HG03575 (cell line): ENCODE measurements at regions not wholly inside any gene's neighbourhood (a gene's known extent, or its start where the extent isn't known, plus 50 kb on each side); places are given as distances from the start of the nearest gene placed in this dataset.
"Not testable (repeated sequence)": the region's sequence is repeated elsewhere in the genome, so short reads cannot be mapped to it uniquely, and the experiment has no call there.

ENCODE experiments used
- ATAC-seq: cut with Tn5 transposase; IDR thresholded peaks from one replicate; pipeline ENCODE4 v1.9.1; 2021; ENCODE audit not compliant: unreplicated experiment, insufficient number of reproducible peaks, low FRiP score; ENCODE audit errors: extremely low read depth

DNA sequence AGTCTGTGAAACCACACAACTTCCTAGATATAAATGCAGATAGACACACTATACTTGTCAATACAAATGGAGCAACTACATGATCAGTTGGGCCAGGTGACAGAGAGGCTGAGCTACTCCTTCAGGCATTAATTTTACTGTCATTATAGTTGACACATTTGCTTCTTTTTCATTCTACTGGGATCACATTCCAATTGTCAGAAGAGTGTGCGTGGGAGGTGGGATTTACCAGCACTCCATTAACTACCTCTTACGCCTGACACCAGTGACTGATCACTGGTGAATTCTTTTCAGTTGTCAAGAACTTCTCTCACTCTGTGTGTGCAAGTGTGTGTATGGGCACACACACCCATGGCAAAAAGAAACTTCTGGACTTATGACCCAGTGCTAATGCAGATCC, 94.2 kb upstream of the DIAPH2 start:
- ATAC-seq, result no peak

DNA sequence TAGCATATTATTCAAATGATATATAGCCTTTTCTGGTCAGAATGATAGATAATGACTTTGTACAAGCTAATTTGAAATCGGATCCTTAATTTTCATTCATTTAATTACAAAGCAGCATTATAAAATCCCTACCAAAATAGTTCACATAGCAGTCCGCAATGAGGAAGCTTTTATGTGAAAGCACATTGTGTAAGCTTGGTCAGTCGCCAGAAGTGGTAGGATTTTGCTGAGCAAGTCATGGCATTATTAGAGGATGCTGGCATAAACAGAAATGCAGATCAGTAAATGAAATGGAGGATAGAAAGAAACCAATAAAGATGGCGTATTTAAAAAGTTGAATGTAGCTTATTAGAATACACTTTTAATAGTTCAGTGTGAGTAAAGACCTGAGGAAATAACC, 93.2 kb upstream of the DIAPH2 start:
- no peak for ATAC-seq

DNA sequence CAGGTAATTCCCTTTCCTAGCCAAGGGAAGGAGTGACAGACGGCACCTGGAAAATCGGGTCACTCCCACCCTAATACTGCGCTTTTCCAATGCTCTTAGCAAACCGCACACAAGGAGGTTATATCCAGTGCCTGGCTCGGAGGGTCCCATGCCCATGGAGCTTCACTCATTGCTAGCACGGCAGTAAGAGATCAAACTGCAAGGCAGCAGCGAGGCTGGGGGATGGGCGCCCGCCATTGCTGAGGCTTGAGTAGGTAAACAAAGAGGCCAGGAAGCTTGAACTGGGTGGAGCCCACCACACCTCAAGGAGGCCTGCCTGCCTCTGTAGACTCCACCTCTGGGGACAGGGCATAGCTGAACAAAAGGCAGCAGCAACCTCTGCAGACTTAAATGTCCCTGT, 86.8 kb upstream of the DIAPH2 start:
- not testable (repeated sequence) for ATAC-seq

DNA sequence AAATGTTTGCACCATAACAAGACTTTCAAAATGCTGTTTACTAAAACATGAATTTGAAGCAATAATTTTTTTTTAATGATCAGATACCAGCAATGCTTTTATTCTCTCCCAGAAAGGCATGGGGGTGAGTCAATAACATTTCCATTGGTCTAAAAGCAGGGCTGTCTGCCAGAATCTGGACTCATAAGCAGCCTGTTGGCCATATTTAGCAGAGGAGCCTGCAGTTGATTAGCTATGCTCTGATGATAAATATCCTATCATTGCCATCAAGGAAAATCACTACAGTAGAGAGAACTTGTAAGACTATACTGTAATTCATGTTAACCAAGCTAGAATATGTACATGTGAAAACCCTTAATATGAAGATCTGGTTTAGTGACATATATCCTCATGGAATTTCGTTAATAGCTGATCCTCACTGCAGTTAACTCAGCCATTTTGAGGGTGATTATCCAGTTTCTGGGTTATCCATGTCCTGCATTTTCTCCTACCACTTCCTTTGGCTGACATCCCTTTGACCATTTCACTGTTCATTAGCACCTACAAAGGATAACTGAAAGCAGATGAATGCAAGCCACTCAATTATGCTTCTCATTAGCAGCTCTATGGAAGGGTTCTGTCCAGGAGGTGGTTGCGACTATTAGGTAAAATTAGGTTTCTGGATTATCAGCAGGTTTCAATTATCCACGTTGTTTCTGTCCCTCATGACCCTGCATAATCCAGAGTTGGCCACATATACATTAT, 72.9 kb upstream of the DIAPH2 start:
- ATAC-seq, result no peak

DNA sequence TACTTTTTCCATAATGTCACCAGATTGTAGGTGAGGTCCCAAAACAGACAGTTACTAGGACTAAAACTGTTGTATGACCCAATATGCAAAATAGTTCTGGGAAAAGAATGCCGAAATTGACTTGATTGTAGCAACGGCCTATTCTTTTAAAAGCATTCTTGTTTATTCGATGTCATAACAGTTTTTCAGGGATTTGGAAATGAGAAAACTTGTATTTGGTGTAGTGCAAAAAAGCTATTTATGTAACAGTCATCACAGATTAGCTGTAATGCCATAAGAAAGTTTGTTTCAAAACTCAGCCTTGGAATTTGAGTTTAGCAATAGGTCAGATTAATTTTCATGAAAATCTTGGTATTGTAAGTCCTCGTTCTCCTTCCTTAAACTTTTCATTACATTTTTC, 69.2 kb upstream of the DIAPH2 start:
- no peak for ATAC-seq

GRCh38 chrX:96619588-96619987, 65.1 kb upstream of the DIAPH2 start:
- no peak for ATAC-seq

DNA sequence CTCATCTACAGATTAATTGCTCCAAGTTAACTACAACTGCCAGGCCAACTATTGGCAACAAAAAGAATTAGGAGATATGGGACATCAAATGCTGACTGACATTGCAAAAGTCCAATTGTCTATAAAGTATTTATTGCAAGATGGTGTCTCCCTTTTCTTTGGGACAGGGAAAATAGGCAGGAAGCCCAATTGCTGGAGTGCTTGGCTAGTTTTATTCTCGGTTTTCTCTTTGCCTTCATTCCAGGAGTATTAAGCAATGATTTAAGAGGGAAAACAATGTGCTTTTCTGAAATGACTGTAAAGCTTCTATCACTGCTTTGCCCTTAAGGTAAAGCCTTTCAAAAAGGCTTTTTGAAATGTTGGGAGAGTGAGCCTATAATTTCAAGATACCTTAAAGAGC, 62.8 kb upstream of the DIAPH2 start:
- no peak for ATAC-seq
